Muscle layer of duodenum (tissue), 2 donors: ENCODE measurements at regions not wholly inside any gene's neighbourhood (a gene's known extent, or its start where the extent isn't known, plus 50 kb on each side); places are given as distances from the start of the nearest gene placed in this dataset.
A peak's percentile ranks its signal among the peaks of the same experiment; 100 is the strongest.

Experiments
- H3K27ac ChIP-seq: one replicate; pipeline ENCODE4 v1.7.0; 2013; ENCODE audit warnings: mild to moderate bottlenecking, low read length
- H3K27me3 ChIP-seq: one replicate; pipeline ENCODE4 v1.7.0; 2013; ENCODE audit warnings: low read depth, mild to moderate bottlenecking, control low read depth, low read length
- H3K36me3 ChIP-seq, 2 donors: one replicate each; pipeline ENCODE4 v1.7.0; 2013; ENCODE audit warnings: low read length in 2 of 2, control low read depth in 1 of 2, mild to moderate bottlenecking in 1 of 2; ENCODE audit not compliant: insufficient read depth in 2 of 2, control insufficient read depth in 1 of 2
- H3K4me1 ChIP-seq, 2 donors: one replicate each; pipeline ENCODE4 v1.7.0; 2013; ENCODE audit warnings: low read length in 2 of 2, mild to moderate bottlenecking in 2 of 2, control low read depth in 1 of 2, moderate library complexity in 1 of 2; ENCODE audit not compliant: insufficient read depth in 2 of 2, control insufficient read depth in 1 of 2
- H3K4me3 ChIP-seq, 2 donors: one replicate each; pipeline ENCODE4 v1.7.0; 2013; ENCODE audit warnings: low read length in 2 of 2, low read depth in 1 of 2, mild to moderate bottlenecking in 1 of 2
- H3K9me3 ChIP-seq, 2 donors: one replicate each; pipeline ENCODE4 v1.7.0; 2013; ENCODE audit warnings: low read length in 2 of 2, control low read depth in 1 of 2, mild to moderate bottlenecking in 1 of 2; ENCODE audit not compliant: control insufficient read depth in 1 of 2
- donor health status: healthy.

- Histone ChIP-seq H3K4me1 (no peaks in the 10 kb centered on the region), H3K36me3 (no peaks in the 10 kb centered on the region), H3K9me3 (no peaks in the 10 kb centered on the region), H3K27ac (no peak overlapping the region), H3K4me3 (no peak overlapping the region), H3K27me3 (no peaks in the 10 kb centered on the region)
Observed at GRCh38 chr4:180960743-180961401, 1282.3 kb upstream of the TENM3 start.

- Histone ChIP-seq H3K4me3 (no peak overlapping the region), H3K27ac (no peak overlapping the region), H3K4me1 (no peaks in the 10 kb centered on the region), H3K27me3 (no peaks in the 10 kb centered on the region), H3K36me3 (no peaks in the 10 kb centered on the region), H3K9me3 (no peaks in the 10 kb centered on the region)
Observed at GRCh38 chr4:180962268-180962667, 1280.9 kb upstream of the TENM3 start.

- H3K27ac ChIP-seq, result no peak overlapping the region
- H3K36me3 ChIP-seq, result no peaks in the 10 kb centered on the region
- no peaks in the 10 kb centered on the region for H3K27me3 ChIP-seq
- no peaks in the 10 kb centered on the region for H3K9me3 ChIP-seq
- H3K4me1 ChIP-seq, result no peaks in the 10 kb centered on the region
- H3K4me3 ChIP-seq, result no peak overlapping the region
Observed at GRCh38 chr4:180966312-180966711, 1276.9 kb upstream of the TENM3 start.

GRCh38 chr4:180967936-180968335 lies 1275.3 kb upstream of the TENM3 start:
- Histone ChIP-seq H3K27ac (no peak overlapping the region), H3K36me3 (no peaks in the 10 kb centered on the region), H3K9me3 (no peaks in the 10 kb centered on the region), H3K4me3 (no peak overlapping the region), H3K27me3 (no peaks in the 10 kb centered on the region), H3K4me1 (no peaks in the 10 kb centered on the region)

GRCh38 chr4:180973894-180974293 lies 1269.3 kb upstream of the TENM3 start:
- Histone ChIP-seq H3K27me3 (no peaks in the 10 kb centered on the region), H3K9me3 (no peaks in the 10 kb centered on the region), H3K36me3 (no peaks in the 10 kb centered on the region), H3K4me1 (no peaks in the 10 kb centered on the region), H3K27ac (no peak overlapping the region), H3K4me3 (no peak overlapping the region)

GRCh38 chr4:180990931-180991330 lies 1252.3 kb upstream of the TENM3 start:
- no peaks in the 10 kb centered on the region for H3K27me3 ChIP-seq
- H3K36me3 ChIP-seq, result no peaks in the 10 kb centered on the region
- no peak overlapping the region for H3K4me3 ChIP-seq
- no peaks in the 10 kb centered on the region for H3K4me1 ChIP-seq
- H3K9me3 ChIP-seq, result peaks cover 0 to 2% of the 10 kb centered on the region in 2 donors
- H3K27ac ChIP-seq, result no peak overlapping the region

- Histone ChIP-seq H3K4me1 (no peaks in the 10 kb centered on the region), H3K36me3 (no peaks in the 10 kb centered on the region), H3K9me3 (peaks cover 0 to 2% of the 10 kb centered on the region in 2 donors), H3K4me3 (no peak overlapping the region), H3K27me3 (no peaks in the 10 kb centered on the region), H3K27ac (no peak overlapping the region)
Observed at GRCh38 chr4:180993244-180993836, 1249.9 kb upstream of the TENM3 start.

GRCh38 chr4:180994722-180995121 lies 1248.5 kb upstream of the TENM3 start:
- Histone ChIP-seq H3K4me1 (no peaks in the 10 kb centered on the region), H3K27me3 (no peaks in the 10 kb centered on the region), H3K9me3 (peaks cover 0 to 1% of the 10 kb centered on the region in 2 donors), H3K36me3 (no peaks in the 10 kb centered on the region), H3K4me3 (no peak overlapping the region), H3K27ac (no peak overlapping the region)

GRCh38 chr4:180999217-180999616 lies 1244.0 kb upstream of the TENM3 start:
- Histone ChIP-seq H3K27me3 (no peaks in the 10 kb centered on the region), H3K4me1 (no peaks in the 10 kb centered on the region), H3K27ac (no peak overlapping the region), H3K36me3 (no peaks in the 10 kb centered on the region), H3K9me3 (no peaks in the 10 kb centered on the region), H3K4me3 (no peak overlapping the region)

- Histone ChIP-seq H3K9me3 (no peaks in the 10 kb centered on the region), H3K27ac (no peak overlapping the region), H3K4me3 (no peak overlapping the region), H3K27me3 (no peaks in the 10 kb centered on the region), H3K4me1 (no peaks in the 10 kb centered on the region), H3K36me3 (no peaks in the 10 kb centered on the region)
Observed at GRCh38 chr4:181004056-181004455, 1239.1 kb upstream of the TENM3 start.

- Histone ChIP-seq H3K9me3 (no peaks in the 10 kb centered on the region), H3K27me3 (no peaks in the 10 kb centered on the region), H3K36me3 (no peaks in the 10 kb centered on the region), H3K27ac (no peak overlapping the region), H3K4me1 (no peaks in the 10 kb centered on the region), H3K4me3 (peak overlapping the region in 1 of 2 donors; percentile 56)
Observed at GRCh38 chr4:181006499-181007260, 1236.5 kb upstream of the TENM3 start.
